ENCODE measurements at regions not wholly inside any gene's neighbourhood (a gene's known extent, or its start where the extent isn't known, plus 50 kb on each side); places are given as distances from the start of the nearest gene placed in this dataset.
"Not testable (repeated sequence)": the region's sequence is repeated elsewhere in the genome, so short reads cannot be mapped to it uniquely, and the experiment has no call there.

GRCh38 chr2:39996653-39997080, 217.6 kb upstream of the THUMPD2 start:
- DNase-seq (ENCODE audit: low spot score) = no peak

GRCh38 chr2:39995005-39995737, 216.1 kb upstream of the THUMPD2 start:
- DNase-seq (ENCODE audit: low spot score) = no peak

GRCh38 chr2:39994151-39994550, 215.1 kb upstream of the THUMPD2 start:
- peak; percentile 15 for DNase-seq (ENCODE audit: low spot score)

- DNase-seq (ENCODE audit: low spot score) = no peak
Measured at GRCh38 chr2:39991298-39991697, 212.2 kb upstream of the THUMPD2 start.

GRCh38 chr2:39990335-39990900, 211.4 kb upstream of the THUMPD2 start:
- DNase-seq (ENCODE audit: low spot score) = no peak

- DNase-seq (ENCODE audit: low spot score) = no peak
Measured at GRCh38 chr2:39989888-39990287, 210.8 kb upstream of the THUMPD2 start.

GRCh38 chr2:39981883-39982311, 202.8 kb upstream of the THUMPD2 start:
- no peak for DNase-seq (ENCODE audit: low spot score)

- peak; percentile 92 for DNase-seq (ENCODE audit: low spot score)
Measured at GRCh38 chr2:39975476-39976020, 196.5 kb upstream of the THUMPD2 start.

- no peak for DNase-seq (ENCODE audit: low spot score)
Measured at GRCh38 chr2:39968037-39968436, 189.0 kb upstream of the THUMPD2 start.

GRCh38 chr2:39960681-39961080, 181.6 kb upstream of the THUMPD2 start:
- not testable (repeated sequence) for DNase-seq (ENCODE audit: low spot score)

GRCh38 chr2:39954346-39954745, 175.3 kb upstream of the THUMPD2 start:
- DNase-seq (ENCODE audit: low spot score) = no peak

- DNase-seq (ENCODE audit: low spot score) = no peak
Measured at GRCh38 chr2:39949131-39949530, 170.1 kb upstream of the THUMPD2 start.

- peak; percentile 25 for DNase-seq (ENCODE audit: low spot score)
Measured at GRCh38 chr2:39948016-39948719, 169.1 kb upstream of the THUMPD2 start.

- DNase-seq (ENCODE audit: low spot score) = no peak
Measured at GRCh38 chr2:39947294-39948015, 168.4 kb upstream of the THUMPD2 start.

- no peak for DNase-seq (ENCODE audit: low spot score)
Measured at GRCh38 chr2:39942950-39943349, 163.9 kb upstream of the THUMPD2 start.

- DNase-seq (ENCODE audit: low spot score) = peak; percentile 88
Measured at GRCh38 chr2:39938035-39938835, 159.2 kb upstream of the THUMPD2 start.

- DNase-seq (ENCODE audit: low spot score) = no peak
Measured at GRCh38 chr2:39937621-39938020, 158.6 kb upstream of the THUMPD2 start.

- no peak for DNase-seq (ENCODE audit: low spot score)
Measured at GRCh38 chr2:39934851-39935250, 155.8 kb upstream of the THUMPD2 start.

GRCh38 chr2:39933196-39933595, 154.1 kb upstream of the THUMPD2 start:
- DNase-seq (ENCODE audit: low spot score) = no peak

GRCh38 chr2:39932198-39932597, 153.1 kb upstream of the THUMPD2 start:
- DNase-seq (ENCODE audit: low spot score) = no peak
